GM21717 (cell line): ENCODE measurements at regions not wholly inside any gene's neighbourhood (a gene's known extent, or its start where the extent isn't known, plus 50 kb on each side); places are given as distances from the start of the nearest gene placed in this dataset.

ENCODE experiments used
- ATAC-seq: cut with Tn5 transposase; IDR thresholded peaks from one replicate; pipeline ENCODE4 v1.9.1; 2021; ENCODE audit warnings: mild to moderate bottlenecking, moderate library complexity; ENCODE audit not compliant: unreplicated experiment

- no peak for ATAC-seq
These were observed 331.9 kb downstream of the BTG1 start for GRCh38 chr12:91813701-91814100.

DNA sequence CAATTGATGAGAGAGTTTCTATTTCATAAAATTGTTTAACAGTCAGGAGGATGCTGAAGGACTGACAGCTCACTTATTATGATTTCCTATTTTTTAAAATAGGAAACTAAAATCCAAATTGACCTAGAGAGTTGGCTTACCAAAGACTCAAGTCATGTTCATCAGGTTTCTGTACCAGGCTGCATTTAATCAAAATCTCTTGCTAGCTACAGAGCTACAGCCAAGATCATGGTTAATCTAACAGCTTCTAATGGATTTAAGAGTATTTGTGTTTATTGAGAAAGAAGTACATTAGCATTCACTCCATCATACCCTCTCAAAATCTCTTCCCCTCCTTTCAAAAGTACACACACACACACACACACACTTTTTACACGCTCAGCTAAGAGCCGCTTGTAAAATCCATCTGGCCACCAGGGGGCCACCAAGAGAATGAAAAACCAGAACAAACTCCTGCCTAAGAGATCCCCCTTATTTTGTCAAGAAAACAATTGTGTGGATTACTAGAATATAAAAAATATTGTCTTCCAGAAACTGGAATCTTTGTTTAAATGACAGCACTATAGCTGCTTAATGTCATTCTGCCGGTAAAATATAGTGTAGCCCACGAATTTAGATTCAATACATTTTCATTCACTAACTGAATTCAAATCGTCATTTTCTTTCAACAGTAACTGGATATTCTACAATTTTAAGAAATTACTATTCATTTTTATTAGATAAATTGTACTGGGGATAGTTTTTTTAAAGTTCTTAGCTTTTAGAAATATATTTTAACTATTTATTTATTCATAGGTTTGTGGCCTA lies 334.0 kb downstream of the BTG1 start:
- ATAC-seq = peak; percentile 76

DNA sequence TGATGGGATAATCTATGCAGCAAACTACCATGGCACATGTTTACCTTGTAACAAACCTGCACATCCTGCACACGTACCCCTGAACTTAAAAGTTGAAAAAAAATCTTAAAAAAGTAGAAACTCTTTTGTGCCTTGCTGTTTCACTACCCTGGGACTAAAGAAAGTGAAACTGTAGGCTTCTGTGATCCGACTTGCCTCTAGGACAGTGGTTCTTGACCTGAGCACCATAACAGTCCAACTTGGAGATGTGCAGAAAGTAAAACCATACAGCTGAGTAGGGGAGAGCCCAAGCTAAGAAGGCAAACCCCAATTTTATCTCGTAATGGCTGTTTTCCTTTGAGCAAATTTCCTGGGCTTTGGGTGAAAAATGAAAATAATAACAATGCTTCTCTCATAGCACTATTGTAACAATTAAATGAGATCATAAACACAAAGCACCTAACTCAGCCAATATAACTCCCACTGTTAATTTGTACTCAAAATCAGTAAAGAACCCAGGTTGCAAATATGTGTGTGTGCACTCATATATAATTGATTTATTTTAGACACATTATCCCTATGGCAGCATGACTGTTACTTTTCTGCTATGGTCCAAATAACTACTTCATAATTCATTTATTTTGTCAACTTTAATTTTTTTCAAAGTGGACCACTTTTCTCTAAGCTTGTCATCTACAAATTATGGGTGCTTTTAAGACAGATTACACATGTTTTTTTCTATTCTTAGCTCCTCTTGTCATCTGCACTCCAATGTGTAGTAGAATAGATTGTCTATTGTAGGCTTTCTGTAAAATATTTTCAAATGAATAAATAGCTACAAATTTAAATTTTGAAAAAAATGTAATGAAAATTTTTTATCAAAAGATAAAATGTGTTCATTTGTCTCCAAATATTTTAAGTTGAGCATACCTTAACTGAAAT lies 334.9 kb downstream of the BTG1 start:
- peak; percentile 67 for ATAC-seq

DNA sequence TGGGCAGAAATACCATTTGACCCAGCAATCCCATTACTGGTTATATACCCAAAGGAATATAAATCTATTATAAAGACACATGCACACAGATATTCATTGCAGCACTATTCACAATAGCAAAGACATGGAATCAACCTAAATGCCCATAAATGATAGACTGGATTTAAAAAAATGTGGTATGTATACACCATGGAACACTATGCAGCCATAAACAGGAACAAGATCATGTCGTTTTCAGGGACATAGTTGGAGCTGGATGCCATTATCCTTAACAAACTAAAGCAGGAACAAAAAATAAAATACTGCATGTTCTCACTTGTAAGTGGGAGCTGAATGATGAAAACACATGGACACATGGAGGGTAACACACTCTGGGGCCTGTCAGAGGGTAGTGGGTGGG lies 335.6 kb downstream of the BTG1 start:
- no peak for ATAC-seq

DNA sequence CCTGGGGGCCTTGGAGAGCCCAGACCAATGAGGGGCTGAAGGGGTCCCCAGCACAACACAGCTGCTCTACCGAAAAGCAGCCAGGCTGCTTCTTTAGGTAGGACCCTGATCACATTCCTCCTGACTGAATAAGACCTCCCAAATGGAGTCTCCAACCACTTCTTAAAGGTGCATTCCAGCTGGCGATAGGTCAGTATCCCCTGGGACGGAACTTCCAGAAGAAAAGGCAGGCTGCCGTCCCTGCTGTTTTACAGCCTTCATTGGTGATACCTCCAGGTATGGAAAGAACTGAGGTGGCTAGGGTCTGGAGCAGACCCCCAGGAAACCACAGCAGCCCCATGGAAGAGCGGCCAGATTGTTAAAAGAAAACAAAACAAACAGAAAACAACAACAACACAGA lies 340.6 kb downstream of the BTG1 start:
- no peak for ATAC-seq

DNA sequence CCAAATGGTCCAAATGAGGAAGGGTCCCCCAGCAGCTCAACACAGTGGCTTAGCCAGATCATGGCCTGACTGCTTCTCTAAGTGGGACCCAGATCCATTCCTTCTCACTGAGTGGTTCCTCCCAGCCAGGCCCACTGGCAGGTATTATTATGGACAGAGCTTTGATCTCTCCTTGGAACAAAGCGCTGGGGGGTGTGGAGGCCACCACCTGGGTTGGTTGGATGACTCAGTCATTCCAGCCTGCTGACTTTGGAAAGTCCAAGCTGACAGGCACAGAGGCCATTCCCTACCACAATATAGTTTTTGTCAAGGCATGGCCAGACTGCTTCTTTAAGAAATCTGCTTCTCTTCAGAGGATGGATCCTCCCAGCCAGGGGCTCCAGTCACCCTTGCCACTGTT lies 341.1 kb downstream of the BTG1 start:
- no peak for ATAC-seq

DNA sequence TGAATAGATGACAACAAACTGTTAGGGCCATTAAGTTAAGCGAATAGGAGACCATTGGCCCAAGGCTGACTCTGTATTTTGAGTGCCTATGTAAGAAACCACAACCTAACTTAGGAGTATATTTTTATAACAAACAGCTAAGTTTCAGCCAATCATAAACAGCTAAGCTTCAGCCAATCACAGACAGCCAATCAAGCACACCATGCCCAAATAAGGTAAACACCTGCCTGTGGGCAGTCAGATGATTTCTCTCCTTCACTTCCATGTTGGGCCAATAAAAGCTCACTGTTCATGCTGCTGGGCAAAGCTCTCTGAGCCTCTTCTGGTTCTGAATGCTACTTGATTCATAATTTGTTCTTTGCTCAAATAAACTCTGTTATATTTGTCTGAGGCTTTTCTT lies 344.6 kb downstream of the BTG1 start:
- no peak for ATAC-seq

DNA sequence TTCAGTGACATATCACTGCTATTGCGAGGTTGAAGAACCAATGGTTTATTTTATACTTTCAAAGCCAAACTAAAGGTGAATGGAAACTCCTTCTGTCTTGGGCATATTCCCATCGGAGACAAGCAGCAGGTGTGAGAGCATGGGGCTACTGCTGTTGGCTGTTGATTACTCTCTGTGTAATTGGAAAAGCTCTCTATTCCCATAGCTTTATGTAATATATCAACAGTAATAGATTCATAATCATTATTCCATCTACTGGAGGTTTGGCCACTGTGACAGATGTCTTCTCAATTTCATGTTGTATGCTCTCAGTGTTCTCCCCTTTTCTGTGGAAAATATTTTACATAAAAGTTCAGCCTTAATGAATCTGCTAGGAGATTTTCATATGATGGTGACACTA lies 352.0 kb downstream of the BTG1 start:
- no peak for ATAC-seq

- ATAC-seq = no peak
These were observed 353.0 kb downstream of the BTG1 start for GRCh38 chr12:91792597-91792996.

DNA sequence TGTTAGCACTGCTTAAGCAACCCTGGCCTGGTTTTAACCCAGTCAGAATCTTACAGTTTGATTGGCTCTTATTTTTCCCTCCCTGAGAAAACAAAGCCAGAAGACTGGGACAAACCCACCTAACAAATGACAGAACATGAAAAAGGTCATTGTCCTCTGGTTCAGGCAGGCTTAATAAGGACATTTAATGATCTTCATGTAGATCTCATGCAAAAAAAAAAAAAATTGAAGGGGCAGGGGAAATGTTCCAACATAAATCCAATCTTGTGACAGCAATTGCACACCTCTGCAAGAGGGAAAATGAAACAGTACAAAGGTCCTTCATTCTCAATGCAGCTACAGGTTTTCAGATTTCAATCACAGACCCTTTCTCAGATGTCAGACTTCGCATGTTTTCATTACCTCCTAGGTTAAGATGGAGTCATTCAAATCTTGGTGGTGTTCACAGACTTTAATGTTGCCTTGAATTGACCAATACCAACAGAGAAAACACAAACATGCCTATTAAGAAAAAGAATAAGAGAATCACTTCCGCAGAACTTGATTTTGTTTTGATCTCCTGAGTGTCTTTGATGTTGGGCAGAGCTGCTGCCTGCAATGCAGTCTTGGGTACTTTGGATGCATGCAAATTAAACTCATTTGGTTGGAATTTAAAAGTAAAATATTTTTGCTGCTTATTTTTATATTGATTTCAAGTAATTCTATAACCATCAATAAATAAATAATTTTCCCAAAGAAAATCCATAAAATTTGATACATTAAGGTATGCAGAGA lies 359.0 kb downstream of the BTG1 start:
- ATAC-seq = no peak

DNA sequence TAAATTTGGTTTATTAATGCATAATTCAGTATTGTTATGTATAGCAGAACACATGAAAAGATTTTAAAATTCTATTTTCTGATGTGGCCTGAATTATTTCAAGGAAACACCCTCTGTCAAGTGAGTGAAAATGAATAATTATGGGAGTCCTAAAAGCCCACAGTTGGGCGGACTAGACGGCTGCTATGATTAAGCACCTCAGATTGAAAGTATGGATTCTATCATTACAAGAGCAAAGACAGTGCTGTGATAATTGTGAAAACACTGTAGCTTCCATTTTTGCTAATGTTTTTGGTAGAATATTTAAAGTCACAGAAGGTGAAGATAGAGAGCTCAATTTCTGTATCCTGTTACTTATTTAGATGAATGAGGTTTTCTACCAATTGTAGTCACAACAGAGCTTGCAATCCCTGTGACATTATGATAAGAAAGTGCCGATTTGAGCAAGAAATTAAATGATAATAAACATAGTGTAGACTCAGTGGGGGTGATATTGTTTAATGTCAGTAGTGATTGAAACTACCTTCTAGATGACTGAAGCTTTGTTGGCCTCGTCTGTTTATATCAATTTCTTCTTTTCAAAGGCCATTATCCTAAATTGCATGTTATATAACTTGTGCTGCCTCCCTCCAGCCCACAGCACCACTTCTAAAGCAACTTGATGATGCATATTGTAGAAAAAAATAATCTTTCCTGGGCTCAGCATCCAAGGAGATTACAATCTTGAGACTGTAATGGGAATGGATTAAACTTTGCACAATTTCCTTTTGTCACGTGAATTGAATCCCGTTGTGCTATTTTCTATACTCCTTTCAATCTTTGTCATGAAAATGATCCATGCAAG lies 359.8 kb downstream of the BTG1 start:
- ATAC-seq = no peak

DNA sequence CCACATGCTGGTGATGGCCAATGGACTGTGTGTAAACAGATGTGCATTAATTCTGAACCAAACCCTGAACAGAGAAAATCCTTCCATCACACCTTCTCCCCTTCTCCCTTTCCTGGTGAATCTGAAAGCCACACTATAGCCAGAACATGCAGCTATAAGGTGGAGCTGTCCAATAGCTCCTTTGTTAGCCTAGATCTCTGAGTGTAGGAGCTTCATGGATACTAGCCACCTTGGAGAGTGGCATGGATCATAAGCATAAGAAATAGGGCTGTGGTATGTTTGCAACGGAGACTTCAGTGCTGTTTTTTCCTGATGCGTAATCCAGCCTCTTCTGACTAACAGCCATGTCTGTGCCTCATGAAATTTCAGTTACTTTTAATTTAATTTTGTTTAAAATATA lies 364.5 kb downstream of the BTG1 start:
- ATAC-seq = no peak

DNA sequence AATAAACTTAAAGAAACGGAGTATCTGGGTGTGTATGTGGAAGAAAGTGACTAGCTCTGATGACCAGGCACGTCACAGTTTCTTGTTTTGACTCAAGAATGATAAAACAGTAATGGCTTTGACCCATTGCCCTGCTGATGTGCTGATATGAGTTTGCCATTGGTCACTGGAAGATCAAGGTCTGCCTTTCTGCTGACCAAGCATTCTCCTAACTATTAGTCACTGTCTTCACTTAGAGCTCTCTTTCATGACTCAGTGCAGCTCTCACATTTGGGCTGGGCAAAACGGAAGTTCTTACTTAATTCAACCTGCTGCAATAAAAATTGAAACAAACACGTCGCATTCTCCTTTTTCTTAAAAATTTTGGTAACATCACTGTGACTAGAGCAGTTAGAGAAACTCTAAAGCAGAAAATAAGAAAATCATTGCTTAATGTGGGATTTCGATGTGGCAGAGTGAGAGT lies 366.7 kb downstream of the BTG1 start:
- peak; percentile 96 for ATAC-seq

DNA sequence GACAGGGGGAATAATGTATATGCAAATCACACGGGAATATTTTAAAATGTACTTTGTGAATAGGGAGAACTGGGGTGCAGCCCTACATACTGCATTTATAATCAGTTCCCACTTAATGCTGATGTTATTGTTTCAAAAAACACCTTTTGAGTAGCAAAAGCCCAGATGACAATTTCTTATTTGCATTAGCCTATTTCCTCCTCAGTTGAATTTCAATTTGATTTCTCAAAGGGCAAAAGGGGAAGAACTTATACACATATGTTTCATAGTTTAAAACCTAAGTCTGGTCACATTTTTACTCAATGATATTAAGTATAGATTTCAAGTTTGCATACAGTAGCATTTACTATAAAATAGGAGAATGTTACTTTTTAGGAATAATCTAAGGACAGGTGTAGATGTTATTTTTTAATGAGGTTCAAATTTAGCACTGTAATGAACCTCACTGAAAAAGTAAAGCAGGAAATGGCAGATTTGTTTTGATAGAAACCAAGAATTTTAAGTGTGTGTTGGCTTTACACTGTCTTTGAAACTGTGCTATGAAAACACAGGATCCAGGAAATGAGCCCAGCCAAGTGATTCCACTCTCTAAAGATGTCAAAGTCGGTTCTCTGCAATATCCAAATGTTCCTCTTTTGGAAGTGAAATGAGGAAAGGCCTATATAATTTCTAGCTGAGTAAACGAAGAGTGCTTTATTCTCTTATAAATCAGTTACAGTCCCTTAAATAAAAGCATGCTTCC lies 367.4 kb downstream of the BTG1 start:
- ATAC-seq = peak; percentile 61

DNA sequence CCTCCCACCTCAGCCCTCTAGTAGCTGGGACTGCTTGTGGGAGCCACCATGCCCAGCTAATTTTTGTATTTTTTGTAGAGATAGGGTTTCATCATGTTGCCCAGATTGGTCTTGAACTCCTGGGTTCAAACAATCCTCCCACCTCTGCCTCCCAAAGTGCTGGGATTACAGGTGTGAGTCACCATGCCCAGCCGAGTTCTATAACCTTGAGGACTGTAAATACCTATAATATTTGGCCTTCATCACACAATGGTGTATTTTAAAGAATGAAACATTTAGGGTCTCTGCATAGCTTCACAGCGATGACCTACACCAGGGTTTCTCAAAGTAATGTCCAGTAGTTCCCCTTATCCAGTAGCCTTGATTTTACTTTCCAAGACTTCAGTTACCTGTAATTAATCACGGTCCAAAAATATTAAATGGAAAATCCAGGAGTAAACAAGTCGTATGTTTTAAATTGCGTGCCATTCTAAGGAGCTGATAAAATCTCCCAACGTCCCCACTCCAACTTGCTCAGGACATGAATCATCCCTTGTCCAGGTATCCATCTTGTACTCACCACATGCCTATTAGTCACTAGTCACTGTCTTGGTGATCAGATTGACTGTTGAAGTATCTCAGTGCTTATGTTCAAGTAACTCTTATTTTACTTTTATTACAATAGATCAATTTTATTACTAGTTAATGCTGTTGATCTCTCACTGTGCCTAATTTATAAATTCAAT lies 368.2 kb downstream of the BTG1 start:
- ATAC-seq = no peak

- ATAC-seq = no peak
These were observed 371.2 kb downstream of the BTG1 start for GRCh38 chr12:91774434-91774921.

DNA sequence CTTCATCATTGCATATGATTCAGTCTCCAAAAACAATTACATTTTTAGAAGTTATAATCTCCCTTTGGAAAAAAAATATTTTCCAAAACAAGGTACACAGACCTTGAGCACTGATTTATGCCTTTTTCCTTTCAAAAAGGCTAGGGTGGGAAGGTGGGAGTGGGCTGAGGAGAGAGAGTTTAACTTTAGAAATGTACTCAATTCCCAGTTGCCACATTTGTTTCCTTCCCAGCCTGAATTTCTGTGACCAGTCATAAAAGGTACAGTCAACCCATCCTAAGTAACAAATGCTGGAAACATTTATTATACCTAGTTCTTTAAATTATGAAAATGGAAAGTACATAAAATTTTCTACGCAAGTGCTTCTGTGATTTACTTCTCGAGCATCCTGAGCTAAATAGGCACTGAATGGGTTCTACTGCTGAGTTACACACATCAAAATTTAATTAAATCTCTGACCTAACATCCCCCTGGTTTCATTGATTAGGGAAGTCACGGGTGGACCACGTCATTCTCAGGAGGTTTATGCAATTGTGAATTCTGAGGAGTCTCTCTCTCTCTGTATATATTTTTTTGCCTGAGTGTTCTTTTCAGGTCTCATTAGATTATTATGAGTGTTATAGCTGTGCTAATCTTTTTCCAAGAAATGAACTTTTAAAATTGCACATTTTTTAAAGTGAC lies 371.8 kb downstream of the BTG1 start:
- ATAC-seq = no peak

DNA sequence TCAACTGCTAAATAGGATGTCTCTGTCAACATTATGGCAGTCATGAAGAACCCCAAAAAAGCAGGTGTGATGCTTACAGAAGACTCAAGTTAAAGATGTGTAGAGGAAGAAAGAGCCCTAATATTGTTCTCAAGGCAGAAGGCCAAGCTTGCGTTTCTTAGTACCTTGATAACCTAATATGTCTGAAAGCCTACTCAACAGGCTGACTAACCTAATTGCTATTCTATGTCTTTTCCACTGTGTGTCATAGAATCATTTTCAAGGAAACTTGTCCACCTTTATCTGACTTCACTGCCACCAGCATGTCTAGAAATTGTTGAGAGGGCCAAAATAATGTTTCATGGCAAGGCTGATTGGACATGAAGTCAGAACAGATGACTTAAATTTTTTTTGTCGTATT lies 373.2 kb downstream of the BTG1 start:
- no peak for ATAC-seq
